ENCODE measurements at regions not wholly inside any gene's neighbourhood (a gene's known extent, or its start where the extent isn't known, plus 50 kb on each side); places are given as distances from the start of the nearest gene placed in this dataset.

DNA sequence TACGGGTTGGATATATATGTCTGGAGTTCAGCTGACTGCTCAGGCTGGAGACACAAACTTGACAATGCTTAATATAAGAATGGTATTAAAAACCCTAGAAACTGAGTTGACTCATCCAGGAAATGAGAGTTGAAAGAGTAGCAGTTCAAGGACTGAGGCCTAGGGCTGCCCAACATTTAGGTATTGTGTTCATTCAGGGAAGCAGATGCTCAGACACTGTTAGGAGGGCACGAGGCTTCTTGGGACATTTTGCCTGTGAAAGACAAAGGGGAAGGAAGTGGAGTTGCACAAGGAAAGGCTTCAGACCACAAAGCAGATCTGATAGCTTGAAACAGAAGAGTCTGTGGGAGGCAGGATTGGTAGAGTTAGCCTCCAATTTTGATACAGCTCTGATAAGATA, 52.0 kb upstream of the HS3ST1 start:
- Histone ChIP-seq H3K4me2 (ENCODE audit: insufficient read depth in 1 of 2, low read depth in 2 of 2, low read length in 2 of 2) (no peak overlapping the region), H3K36me3 (ENCODE audit: control insufficient read depth in 2 of 4, insufficient read depth in 4 of 4, low read length in 3 of 4) (no peaks in the 10 kb centered on the region), H3K27ac (ENCODE audit: low read depth, low read length) (no peak overlapping the region), H4K91ac (replicated peaks; ENCODE audit: insufficient read length, low read length) (no peak overlapping the region), H2AFZ (ENCODE audit: low read length) (peak overlapping the region; percentile 24), H3K56ac (replicated peaks; ENCODE audit: insufficient read length, low read depth, low read length) (no peak overlapping the region), H3K4me1 (replicated peaks in 1 of 4; ENCODE audit: control insufficient read depth in 3 of 4, insufficient read depth in 4 of 4, low read length in 3 of 4) (no peaks in the 10 kb centered on the region), H3K23me2 (ENCODE audit: low read depth, low read length) (no peaks in the 10 kb centered on the region), H4K20me1 (replicated peaks in 1 of 2; ENCODE audit: control insufficient read depth in 1 of 2, insufficient read depth in 2 of 2, low read length in 2 of 2) (no peaks in the 10 kb centered on the region), H3K18ac (ENCODE audit: extremely low read depth, low read length) (no peak overlapping the region), H3K4me3 (ENCODE audit: extremely low read depth in 1 of 4, insufficient read depth in 2 of 4, low read depth in 3 of 4, low read length in 4 of 4) (no peak overlapping the region), H3K79me2 (ENCODE audit: control insufficient read depth in 1 of 2, insufficient read depth in 2 of 2, low read length in 2 of 2) (no peaks in the 10 kb centered on the region), H4K5ac (ENCODE audit: insufficient read length, low read depth, low read length) (no peak overlapping the region), H3K4ac (replicated peaks; ENCODE audit: insufficient read length, low read depth, low read length) (no peak overlapping the region), H4K8ac (ENCODE audit: extremely low read depth, insufficient read depth, low read length) (no peak overlapping the region), H3K9me3 (ENCODE audit: insufficient read depth in 2 of 2, low read depth in 1 of 2, low read length in 1 of 2) (no peaks in the 10 kb centered on the region; a peak in 1 of 4 replicates), H3K79me1 (ENCODE audit: low read depth, low read length) (no peaks in the 10 kb centered on the region), H2BK5ac (ENCODE audit: low read depth, low read length) (no peak overlapping the region), H3K9ac (replicated peaks in 1 of 4; ENCODE audit: extremely low read depth in 1 of 4, low read depth in 3 of 4, low read length in 3 of 4) (no peak overlapping the region), H2BK120ac (replicated peaks; ENCODE audit: low read depth, low read length) (no peak overlapping the region), H3K27me3 (replicated peaks in 1 of 4; ENCODE audit: control insufficient read depth in 3 of 4, extremely low read depth in 1 of 4, insufficient read depth in 3 of 4, low read length in 3 of 4) (no peaks in the 10 kb centered on the region), H2AK5ac (ENCODE audit: low read depth, low read length) (no peak overlapping the region), H3K14ac (ENCODE audit: insufficient read length) (no peak overlapping the region), H2BK20ac (ENCODE audit: low read length) (no peak overlapping the region), H2BK15ac (ENCODE audit: low read length) (no peak overlapping the region), H2BK12ac (ENCODE audit: low read depth, low read length) (no peak overlapping the region), H3K23ac (ENCODE audit: insufficient read length) (no peak overlapping the region)
- POLR2A ChIA-PET (ENCODE audit: partially characterized antibody), result no interaction called here
- CTCF ChIA-PET (ENCODE audit: partially characterized antibody), result no interaction called here
- DNase-seq (ENCODE audit: low read depth in 1 of 2, low spot score in 2 of 2) (no peak), FAIRE-seq (no peak)
- WGBS, 2 experiments (ENCODE audit: extremely low coverage in 1 of 2, insufficient coverage in 1 of 2, insufficient read length in 1 of 2, insufficient replicate concordance in 2 of 2, low coverage in 1 of 2, low lambda C conversion rate in 2 of 2, missing lambda C conversion rate in 1 of 2), result 82% methylated on average over 2 of the region's 2 CpGs; no CpG with 5 or more reads in 1 of the 2 experiments
- TF ChIP-seq SUZ12 (IDR thresholded peaks at IDR 0.05; ENCODE audit: low read length) (no peak), HDAC6 (IDR thresholded peaks at IDR 0.05; ENCODE audit: low read depth, low read length) (no peak), GTF2F1 (IDR thresholded peaks at IDR 0.05; ENCODE audit: borderline replicate concordance, low read depth, low read length) (no peak), RNF2 (IDR thresholded peaks at IDR 0.05; ENCODE audit: borderline replicate concordance, low read depth, low read length, missing control alignments, poor library complexity, severe bottlenecking) (no peak)
- TF ChIP-seq, protein P1, sequence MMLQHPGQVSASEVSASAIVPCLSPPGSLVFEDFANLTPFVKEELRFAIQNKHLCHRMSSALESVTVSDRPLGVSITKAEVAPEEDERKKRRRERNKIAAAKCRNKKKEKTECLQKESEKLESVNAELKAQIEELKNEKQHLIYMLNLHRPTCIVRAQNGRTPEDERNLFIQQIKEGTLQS (IDR thresholded peaks at IDR 0.05; ENCODE audit: insufficient read depth, low read depth, low read length), result no peak
